ENCODE measurements at regions not wholly inside any gene's neighbourhood (a gene's known extent, or its start where the extent isn't known, plus 50 kb on each side); places are given as distances from the start of the nearest gene placed in this dataset.
A peak's percentile ranks its signal among the peaks of the same experiment; 100 is the strongest.

DNA sequence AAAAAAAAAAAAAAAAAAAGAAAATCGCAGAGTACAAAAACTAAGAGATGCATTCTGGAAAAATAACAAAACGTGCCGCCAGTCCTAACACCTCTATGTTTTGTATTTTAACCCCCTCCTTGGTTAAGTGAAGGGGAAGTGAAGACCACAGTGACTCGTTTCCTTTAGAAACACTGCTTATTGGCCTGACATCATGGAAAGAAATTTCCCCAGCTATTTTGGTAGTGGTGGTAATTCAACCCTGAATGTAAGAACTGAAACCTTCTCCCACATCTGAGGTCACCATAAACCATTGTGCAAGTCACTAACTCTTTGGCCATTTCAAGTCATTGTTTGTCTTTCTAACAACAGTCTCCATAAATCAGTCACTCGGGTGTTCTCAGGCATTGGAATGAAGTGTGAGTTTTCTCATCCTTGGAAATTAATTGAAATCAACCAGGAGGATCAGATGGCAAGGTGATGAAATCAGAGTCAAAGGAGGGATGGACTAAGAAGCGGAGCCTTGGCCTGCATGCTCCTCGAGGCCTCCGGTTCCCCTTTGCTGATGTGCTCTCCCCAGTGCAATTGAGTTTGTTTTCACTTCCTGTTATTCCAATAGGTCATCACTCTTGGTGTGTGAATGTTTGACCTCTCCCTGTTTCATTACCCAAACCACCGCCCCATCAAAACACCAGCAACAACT is 443.9 kb downstream of the FGF9 start:
- Histone ChIP-seq H3K9me3 (ENCODE audit: insufficient read depth, low read depth, low read length) (peaks cover 5% of the 10 kb centered on the region), H3K36me3 (ENCODE audit: insufficient read depth, low read length) (no peaks in the 10 kb centered on the region), H3K9ac (ENCODE audit: low read length) (no peak overlapping the region), H3K79me2 (ENCODE audit: insufficient read depth, low read length) (no peaks in the 10 kb centered on the region), H2AFZ (ENCODE audit: low read depth, low read length) (no peak overlapping the region), H3K4me3 (ENCODE audit: insufficient read depth, low read depth, low read length) (no peak overlapping the region), H3K4me1 (ENCODE audit: insufficient read depth, low read length) (no peaks in the 10 kb centered on the region), H4K20me1 (ENCODE audit: insufficient read depth, low read length) (no peaks in the 10 kb centered on the region), H3K27me3 (ENCODE audit: insufficient read depth, low read length) (no peaks in the 10 kb centered on the region), H3K4me2 (ENCODE audit: low read length) (no peak overlapping the region), H3K27ac (ENCODE audit: low read depth, low read length) (no peak overlapping the region)
- TF ChIP-seq EZH2 (IDR thresholded peaks at IDR 0.05; ENCODE audit: insufficient read depth, low read length), result no peak
- TF ChIP-seq, protein P1, sequence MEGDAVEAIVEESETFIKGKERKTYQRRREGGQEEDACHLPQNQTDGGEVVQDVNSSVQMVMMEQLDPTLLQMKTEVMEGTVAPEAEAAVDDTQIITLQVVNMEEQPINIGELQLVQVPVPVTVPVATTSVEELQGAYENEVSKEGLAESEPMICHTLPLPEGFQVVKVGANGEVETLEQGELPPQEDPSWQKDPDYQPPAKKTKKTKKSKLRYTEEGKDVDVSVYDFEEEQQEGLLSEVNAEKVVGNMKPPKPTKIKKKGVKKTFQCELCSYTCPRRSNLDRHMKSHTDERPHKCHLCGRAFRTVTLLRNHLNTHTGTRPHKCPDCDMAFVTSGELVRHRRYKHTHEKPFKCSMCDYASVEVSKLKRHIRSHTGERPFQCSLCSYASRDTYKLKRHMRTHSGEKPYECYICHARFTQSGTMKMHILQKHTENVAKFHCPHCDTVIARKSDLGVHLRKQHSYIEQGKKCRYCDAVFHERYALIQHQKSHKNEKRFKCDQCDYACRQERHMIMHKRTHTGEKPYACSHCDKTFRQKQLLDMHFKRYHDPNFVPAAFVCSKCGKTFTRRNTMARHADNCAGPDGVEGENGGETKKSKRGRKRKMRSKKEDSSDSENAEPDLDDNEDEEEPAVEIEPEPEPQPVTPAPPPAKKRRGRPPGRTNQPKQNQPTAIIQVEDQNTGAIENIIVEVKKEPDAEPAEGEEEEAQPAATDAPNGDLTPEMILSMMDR (IDR thresholded peaks at IDR 0.05; ENCODE audit: insufficient read depth, low read depth, low read length), result no peak
- H3K27me3 Mint-ChIP-seq (ENCODE audit: low read depth, unreplicated experiment), result no peaks in the 10 kb centered on the region
- FAIRE-seq (no peak), DNase-seq (ENCODE audit: low read depth) (no peak)
- H3K4me3 Mint-ChIP-seq (ENCODE audit: unreplicated experiment), result no peak overlapping the region
- H3K4me1 Mint-ChIP-seq (ENCODE audit: low read depth, unreplicated experiment), result peaks cover 11% of the 10 kb centered on the region
- peaks cover 2% of the 10 kb centered on the region for H3K9me3 Mint-ChIP-seq (ENCODE audit: unreplicated experiment)
- H3K36me3 Mint-ChIP-seq (ENCODE audit: low read depth, unreplicated experiment), result no peaks in the 10 kb centered on the region
- peak overlapping the region; percentile 68 for H3K27ac Mint-ChIP-seq (ENCODE audit: unreplicated experiment)

DNA sequence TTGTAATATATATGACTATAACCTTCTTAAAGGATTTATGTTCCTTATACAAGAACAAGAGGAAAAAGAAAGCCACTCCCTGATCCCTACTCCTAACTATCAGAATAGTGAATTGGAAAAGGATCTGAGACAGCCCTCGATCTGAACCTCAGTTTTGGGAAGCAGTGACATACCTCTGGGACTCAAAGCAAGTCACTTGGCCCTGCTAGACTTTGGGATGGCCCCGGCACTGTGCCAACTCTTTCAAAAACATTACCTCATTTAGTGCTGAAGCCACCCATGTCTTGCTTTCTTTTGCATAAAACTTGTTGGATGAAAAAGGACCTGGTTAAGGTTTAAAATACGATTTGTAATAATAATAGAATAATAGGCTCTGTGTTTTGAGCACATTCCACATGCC is 447.3 kb downstream of the FGF9 start:
- Histone ChIP-seq H3K27ac (ENCODE audit: low read depth, low read length) (no peak overlapping the region), H3K9ac (ENCODE audit: low read length) (no peak overlapping the region), H3K4me1 (ENCODE audit: insufficient read depth, low read length) (no peaks in the 10 kb centered on the region), H3K36me3 (ENCODE audit: insufficient read depth, low read length) (no peaks in the 10 kb centered on the region), H3K9me3 (ENCODE audit: insufficient read depth, low read depth, low read length) (peaks cover 2% of the 10 kb centered on the region), H3K4me2 (ENCODE audit: low read length) (no peak overlapping the region), H4K20me1 (ENCODE audit: insufficient read depth, low read length) (no peaks in the 10 kb centered on the region), H2AFZ (ENCODE audit: low read depth, low read length) (no peak overlapping the region), H3K4me3 (ENCODE audit: insufficient read depth, low read depth, low read length) (no peak overlapping the region), H3K27me3 (ENCODE audit: insufficient read depth, low read length) (no peaks in the 10 kb centered on the region), H3K79me2 (ENCODE audit: insufficient read depth, low read length) (no peaks in the 10 kb centered on the region)
- H3K4me3 Mint-ChIP-seq (ENCODE audit: unreplicated experiment), result no peak overlapping the region
- peaks cover 9% of the 10 kb centered on the region for H3K4me1 Mint-ChIP-seq (ENCODE audit: low read depth, unreplicated experiment)
- peaks cover under 1% of the 10 kb centered on the region for H3K9me3 Mint-ChIP-seq (ENCODE audit: unreplicated experiment)
- FAIRE-seq (no peak), DNase-seq (ENCODE audit: low read depth) (no peak)
- no peak overlapping the region for H3K27ac Mint-ChIP-seq (ENCODE audit: unreplicated experiment)
- H3K27me3 Mint-ChIP-seq (ENCODE audit: low read depth, unreplicated experiment), result no peaks in the 10 kb centered on the region
- no peaks in the 10 kb centered on the region for H3K36me3 Mint-ChIP-seq (ENCODE audit: low read depth, unreplicated experiment)
- TF ChIP-seq, protein P1 (IDR thresholded peaks at IDR 0.05; ENCODE audit: insufficient read depth, low read depth, low read length), result no peak
- TF ChIP-seq EZH2 (IDR thresholded peaks at IDR 0.05; ENCODE audit: insufficient read depth, low read length), result no peak

GRCh38 chr13:22120646-22121045 is 449.8 kb downstream of the FGF9 start:
- no peaks in the 10 kb centered on the region for H3K36me3 Mint-ChIP-seq (ENCODE audit: low read depth, unreplicated experiment)
- no peaks in the 10 kb centered on the region for H3K27me3 ChIP-seq (ENCODE audit: insufficient read depth, low read length)

More at GRCh38 chr13:22120646-22121045, 449.8 kb downstream of the FGF9 start:
- H2AFZ ChIP-seq (ENCODE audit: low read depth, low read length), result no peak overlapping the region
- no peak overlapping the region for H3K4me2 ChIP-seq (ENCODE audit: low read length)
- H3K27ac Mint-ChIP-seq (ENCODE audit: unreplicated experiment), result no peak overlapping the region
- peaks cover 2% of the 10 kb centered on the region for H3K9me3 ChIP-seq (ENCODE audit: insufficient read depth, low read depth, low read length)
- H3K9ac ChIP-seq (ENCODE audit: low read length), result no peak overlapping the region
- H3K4me1 ChIP-seq (ENCODE audit: insufficient read depth, low read length), result no peaks in the 10 kb centered on the region
- no peaks in the 10 kb centered on the region for H4K20me1 ChIP-seq (ENCODE audit: insufficient read depth, low read length)
- no peak for TF ChIP-seq EZH2 (IDR thresholded peaks at IDR 0.05; ENCODE audit: insufficient read depth, low read length)
- TF ChIP-seq, protein P1 (IDR thresholded peaks at IDR 0.05; ENCODE audit: insufficient read depth, low read depth, low read length), result no peak
- no peak overlapping the region for H3K4me3 Mint-ChIP-seq (ENCODE audit: unreplicated experiment)
- no peak overlapping the region for H3K27ac ChIP-seq (ENCODE audit: low read depth, low read length)
- no peak overlapping the region for H3K4me3 ChIP-seq (ENCODE audit: insufficient read depth, low read depth, low read length)
- H3K27me3 Mint-ChIP-seq (ENCODE audit: low read depth, unreplicated experiment), result no peaks in the 10 kb centered on the region
- no peaks in the 10 kb centered on the region for H3K4me1 Mint-ChIP-seq (ENCODE audit: low read depth, unreplicated experiment)
- no peaks in the 10 kb centered on the region for H3K36me3 ChIP-seq (ENCODE audit: insufficient read depth, low read length)
- no peaks in the 10 kb centered on the region for H3K79me2 ChIP-seq (ENCODE audit: insufficient read depth, low read length)
- peaks cover 3% of the 10 kb centered on the region for H3K9me3 Mint-ChIP-seq (ENCODE audit: unreplicated experiment)
- no peak for FAIRE-seq
- DNase-seq (ENCODE audit: low read depth), result no peak
